K562 (cell line): ENCODE measurements at regions not wholly inside any gene's neighbourhood (a gene's known extent, or its start where the extent isn't known, plus 50 kb on each side); places are given as distances from the start of the nearest gene placed in this dataset.

Experiments
- ATAC-seq: fragments of 200-7000 bp; cut with Tn5 transposase; 3 replicates; pipeline ENCODE4 v1.9.1; 2020; ENCODE audit warnings: moderate library complexity
- BruUV-seq: library from RNA; stranded (reverse); fragments of 400-500 nt; replicated peaks from 2 replicates; lab custom pipeline; 2021; lab: Mats Ljungman, UMichigan
- CTCF ChIA-PET: fragments of 300-600 bp; formaldehyde crosslinking; extraction: SDS; loops from one replicate; lab custom pipeline; 2021; ENCODE audit warnings: low intra/inter-chr PET ratio; lab: Yijun Ruan, JAX
- POLR2A ChIA-PET: fragments of 300-600, 350-650 bp; sonication (Branson Sonifier 250); formaldehyde crosslinking; extraction: SDS; loops from one replicate; lab custom pipeline; 2021; ENCODE audit warnings: antibody characterized with exemption, inconsistent platforms; lab: Yijun Ruan, JAX
- DNase-seq, 4 experiments: peaks; one replicate each; pipeline versions ENCODE4 v3.0.0 to v3.0.0-alpha.2; 2011 to 2018; ENCODE audit warnings: low spot score in 3 of 4, mixed read lengths in 3 of 4; ENCODE audit errors: extremely low read depth in 1 of 4
- FAIRE-seq: peaks from 2 replicates; lab custom pipeline; 2011; peaks lifted over from hg19 to GRCh38; lab: Jason Lieb, UNC
- H2AFZ ChIP-seq: 2 replicates; pipeline ENCODE4 v1.6.0; 2011; ENCODE audit warnings: low read depth, low read length, control low read depth, inconsistent platforms
- H3K27ac ChIP-seq: fragments of 200-600 bp; 3 replicates; pipeline ENCODE4 v1.8.0; 2011; ENCODE audit warnings: low read depth, mild to moderate bottlenecking, control low read depth, inconsistent platforms, low read length, moderate library complexity, mixed read lengths; ENCODE audit errors: extremely low read depth
- H3K27me3 ChIP-seq, 2 experiments: fragments of 300-600 bp in 1 of 2; 2 replicates in 1 of 2; 3 replicates in 1 of 2; pipeline versions ENCODE4 v1.6.0 to v1.8.0; 2011; ENCODE audit warnings: inconsistent platforms in 2 of 2, low read length in 2 of 2, mild to moderate bottlenecking in 1 of 2, mixed read lengths in 1 of 2, moderate library complexity in 1 of 2; ENCODE audit not compliant: control insufficient read depth in 2 of 2, insufficient read depth in 2 of 2
- H3K36me3 ChIP-seq: fragments of 300-600 bp; 3 replicates; pipeline ENCODE4 v1.8.0; 2011; ENCODE audit warnings: mild to moderate bottlenecking, low read length, inconsistent platforms; ENCODE audit not compliant: control insufficient read depth, insufficient read depth
- H3K4me1 ChIP-seq, 2 experiments: fragments of 200-600 bp in 1 of 2; replicated peaks in 1 of 2; 2 replicates in 1 of 2; 3 replicates in 1 of 2; pipeline versions ENCODE4 v1.5.1 to v1.8.0; 2011; ENCODE audit warnings: inconsistent platforms in 2 of 2, low read length in 2 of 2, mild to moderate bottlenecking in 1 of 2, mixed read lengths in 1 of 2, moderate library complexity in 1 of 2; ENCODE audit not compliant: control insufficient read depth in 2 of 2, insufficient read depth in 2 of 2
- H3K4me2 ChIP-seq: 2 replicates; pipeline ENCODE4 v1.6.1; 2011; ENCODE audit warnings: low read length, control low read depth, inconsistent platforms, mixed read lengths; ENCODE audit not compliant: insufficient read depth
- H3K4me3 ChIP-seq: fragments of 200-600 bp; sonication (generic), shearing (Covaris generic); 2 replicates; pipeline ENCODE4 v1.5.1; 2016; ENCODE audit warnings: control low read depth, inconsistent platforms
- H3K79me2 ChIP-seq: fragments of 200-600 bp; 3 replicates; pipeline ENCODE4 v1.8.0; 2011; ENCODE audit warnings: low read length, inconsistent platforms; ENCODE audit not compliant: control insufficient read depth, insufficient read depth
- H3K9ac ChIP-seq, 2 experiments: 2 replicates each; pipeline versions ENCODE4 v1.6.0 to v1.6.1; 2011; ENCODE audit warnings: low read depth in 2 of 2, low read length in 2 of 2, control low read depth in 1 of 2, inconsistent platforms in 1 of 2, mild to moderate bottlenecking in 1 of 2, mixed read lengths in 1 of 2; ENCODE audit not compliant: insufficient read depth in 1 of 2
- H3K9me1 ChIP-seq: one replicate; pipeline ENCODE4 v1.6.0; 2011; ENCODE audit warnings: inconsistent platforms, mild to moderate bottlenecking, low read length, moderate library complexity; ENCODE audit not compliant: control insufficient read depth, insufficient read depth
- H3K9me3 ChIP-seq: replicated peaks from 2 replicates; pipeline ENCODE4 v1.5.1; 2011; ENCODE audit warnings: low read depth, low read length, inconsistent platforms; ENCODE audit not compliant: control insufficient read depth, insufficient read depth
- H4K20me1 ChIP-seq: replicated peaks from 2 replicates; pipeline ENCODE4 v1.6.1; 2011; ENCODE audit warnings: low read length, inconsistent platforms, mixed read lengths; ENCODE audit not compliant: control insufficient read depth, insufficient read depth
- EHMT2 ChIP-seq: fragments of 450-650 bp; IDR thresholded peaks from 2 replicates; pipeline ENCODE4 v1.6.1; 2018; ENCODE audit warnings: antibody characterized with exemption
- HBP1 ChIP-seq: fragments of 450-650 bp; formaldehyde crosslinking; IDR thresholded peaks from 2 replicates; pipeline ENCODE4 v1.4.0; 2022; ENCODE audit warnings: missing genetic modification characterization
- HDAC1 ChIP-seq, 2 experiments: fragments of 450-650 bp; IDR thresholded peaks; 2 replicates each; pipeline ENCODE4 v1.6.1; 2016 to 2017; ENCODE audit warnings: inconsistent platforms in 1 of 2, mild to moderate bottlenecking in 1 of 2, moderate library complexity in 1 of 2
- THRB ChIP-seq: fragments of 450-650 bp; formaldehyde crosslinking; conservative IDR thresholded peaks from 2 replicates; pipeline ENCODE4 v1.4.0; 2022; ENCODE audit warnings: mild to moderate bottlenecking, missing genetic modification characterization
- TSC22D4 ChIP-seq: fragments of 450-650 bp; IDR thresholded peaks from 2 replicates; pipeline ENCODE4 v1.6.1; 2016; ENCODE audit warnings: missing genetic modification characterization, missing biosample characterization, control low read depth
- U2AF2 ChIP-seq: fragments of 200-400 bp; formaldehyde crosslinking; optimal IDR thresholded peaks from 2 replicates; pipeline ENCODE3; 2017; ENCODE audit warnings: low read depth, mild to moderate bottlenecking, low read length
- ZNF589 ChIP-seq: fragments of 200-800 bp; sonication (Bioruptor generic); IDR thresholded peaks from 2 replicates; pipeline ENCODE4 v1.6.1; 2016; ENCODE audit warnings: low read depth, missing genetic modification characterization, missing compliant biosample characterization
- WGBS: fragments of 100-300 bp; shearing (Covaris generic); methylation state at CpG from one replicate; pipeline ENCODE4 v1.1.6; 2016; ENCODE audit warnings: low coverage, mixed read lengths; ENCODE audit not compliant: insufficient coverage; ENCODE audit errors: missing lambda C conversion rate; 5-methylcytosine and 5-hydroxymethylcytosine counted together
- in situ Hi-C: fragments of 300-500 bp; cut with MboI; formaldehyde crosslinking; loops from 4 replicates; pipeline ENCODE4 v1.15.0; 2018; ENCODE audit warnings: inconsistent platforms, mixed read lengths
- intact Hi-C: fragments of 100-400 bp; cut with micrococcal nuclease; formaldehyde crosslinking; loops from 2 replicates; pipeline ENCODE4 v1.14.2; 2022

- Histone ChIP-seq H3K79me2 (no peaks in the 10 kb centered on the region), H3K4me3 (no peak overlapping the region), H3K9me1 (no peaks in the 10 kb centered on the region), H3K9ac (no peak overlapping the region), H2AFZ (no peak overlapping the region), H4K20me1 (0 out of 2 replicates have a peak, but pooled peaks cover 3% of the 10 kb centered on the region), H3K27ac (no peak overlapping the region), H3K4me1 (no peaks in the 10 kb centered on the region), H3K9me3 (no peaks in the 10 kb centered on the region)
- in situ Hi-C loops: no loop called here
- ChIA-PET CTCF (interaction anchor here (0.6 kb wide), 1 partner anchor 203 kb away, joined by 3 read pairs; no protein-coding TSS in a partner anchor), POLR2A (no interaction called here)
- FAIRE-seq: peak; percentile 64
- TF ChIP-seq ZNF589 (CRISPR knock-in tag): no peak
- no peak for TF ChIP-seq U2AF2
- TF ChIP-seq HBP1 (CRISPR knock-in tag): peak; percentile 55; the same call in 1 of the 2 replicates
- 0 out of 2 replicates have a peak, but pooled peaks have one; percentile 22 for TF ChIP-seq EHMT2
- 0 out of 2 replicates have a peak, but pooled peaks have one; percentile 64 for TF ChIP-seq TSC22D4 (tag)
- TF ChIP-seq THRB (CRISPR knock-in tag): 0 out of 2 replicates have a peak, but pooled peaks have one; percentile 27
- TF ChIP-seq HDAC1 (IDR thresholded peaks at IDR 0.05): 0 out of 4 replicates have a peak, but pooled peaks of 1 of the 2 experiments have one; percentile 21
- TF ChIP-seq, all 486 proteins: peak for 5
- Histone ChIP-seq H3K4me2 (no peak overlapping the region), H3K27me3 (peaks cover 3 to 32% of the 10 kb centered on the region in 2 experiments; a peak in 3 of 5 replicates), H3K36me3 (no peaks in the 10 kb centered on the region)
- intact Hi-C loops: no loop called here
- no TSS peak for BruUV-seq
- 20% methylated on average over 2 of the region's 2 CpGs for WGBS
- DNase-seq (no peak), ATAC-seq (no peak)
Measured at GRCh38 chr16:86857807-86858206, 279.5 kb downstream of the FOXL1 start.
